Activated naive CD8-positive, alpha-beta T cell treated with anti-CD3 and anti-CD28 coated beads, Interleukin-2, amount 50 U/mL, for 16 hours (primary cell): ENCODE measurements at regions not wholly inside any gene's neighbourhood (a gene's known extent, or its start where the extent isn't known, plus 50 kb on each side); places are given as distances from the start of the nearest gene placed in this dataset.
"Not testable (repeated sequence)": the region's sequence is repeated elsewhere in the genome, so short reads cannot be mapped to it uniquely, and the experiment has no call there.

Source experiments
- DNase-seq: peaks from one replicate; pipeline ENCODE4 v3.0.0-alpha.2; 2020; ENCODE audit warnings: low read depth, low spot score

GRCh38 chr3:72181251-72181650, 396.3 kb upstream of the PROK2 start:
- no peak for DNase-seq

GRCh38 chr3:72180405-72180804, 395.5 kb upstream of the PROK2 start:
- no peak for DNase-seq

DNA sequence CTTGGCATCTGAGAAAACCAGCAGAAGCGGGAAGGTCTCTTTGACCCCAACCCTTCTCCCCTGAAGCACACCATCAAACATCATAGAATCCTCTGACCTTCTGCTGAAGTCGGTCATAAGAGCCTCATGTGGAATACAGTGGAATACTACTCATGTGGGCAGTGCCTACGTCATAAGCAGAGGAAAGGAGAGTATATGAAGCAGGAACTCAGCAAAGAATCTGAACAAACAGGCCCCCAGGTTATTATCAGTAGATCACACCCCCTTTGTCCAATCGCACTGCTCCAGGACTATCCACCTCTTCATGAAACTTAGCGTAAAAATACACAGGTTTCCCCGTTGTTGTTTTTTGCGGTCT, 394.1 kb upstream of the PROK2 start:
- DNase-seq: no peak

DNA sequence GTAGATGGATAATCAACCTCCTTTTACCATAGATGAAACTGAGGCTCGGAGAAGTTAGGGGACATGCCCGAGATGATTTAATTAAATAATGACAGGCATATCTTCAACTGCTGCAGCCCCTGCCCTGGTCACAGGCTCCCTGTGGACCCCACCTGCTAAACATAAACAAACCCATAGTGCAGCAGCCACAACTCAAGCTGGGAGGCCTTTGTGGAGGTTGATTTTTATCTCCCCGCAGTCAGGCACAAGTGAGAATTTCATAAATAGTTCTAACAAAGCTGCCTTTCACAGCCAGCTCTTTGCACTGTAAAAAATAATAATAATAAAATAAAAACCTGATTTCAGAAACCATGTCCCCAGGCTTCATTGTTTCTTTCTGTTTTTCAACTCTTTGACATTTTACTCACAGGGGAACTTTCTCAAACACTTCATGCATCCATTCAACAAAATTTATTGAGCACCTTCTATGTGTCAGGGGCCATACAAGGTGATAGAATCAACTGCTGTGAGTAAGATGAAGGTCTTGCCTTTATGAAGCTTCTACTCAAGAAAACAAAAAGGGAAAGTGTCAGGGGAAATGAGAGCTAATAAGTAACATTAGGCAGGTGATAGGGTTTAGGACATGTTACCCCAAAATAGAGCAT, 393.6 kb upstream of the PROK2 start:
- no peak for DNase-seq

DNA sequence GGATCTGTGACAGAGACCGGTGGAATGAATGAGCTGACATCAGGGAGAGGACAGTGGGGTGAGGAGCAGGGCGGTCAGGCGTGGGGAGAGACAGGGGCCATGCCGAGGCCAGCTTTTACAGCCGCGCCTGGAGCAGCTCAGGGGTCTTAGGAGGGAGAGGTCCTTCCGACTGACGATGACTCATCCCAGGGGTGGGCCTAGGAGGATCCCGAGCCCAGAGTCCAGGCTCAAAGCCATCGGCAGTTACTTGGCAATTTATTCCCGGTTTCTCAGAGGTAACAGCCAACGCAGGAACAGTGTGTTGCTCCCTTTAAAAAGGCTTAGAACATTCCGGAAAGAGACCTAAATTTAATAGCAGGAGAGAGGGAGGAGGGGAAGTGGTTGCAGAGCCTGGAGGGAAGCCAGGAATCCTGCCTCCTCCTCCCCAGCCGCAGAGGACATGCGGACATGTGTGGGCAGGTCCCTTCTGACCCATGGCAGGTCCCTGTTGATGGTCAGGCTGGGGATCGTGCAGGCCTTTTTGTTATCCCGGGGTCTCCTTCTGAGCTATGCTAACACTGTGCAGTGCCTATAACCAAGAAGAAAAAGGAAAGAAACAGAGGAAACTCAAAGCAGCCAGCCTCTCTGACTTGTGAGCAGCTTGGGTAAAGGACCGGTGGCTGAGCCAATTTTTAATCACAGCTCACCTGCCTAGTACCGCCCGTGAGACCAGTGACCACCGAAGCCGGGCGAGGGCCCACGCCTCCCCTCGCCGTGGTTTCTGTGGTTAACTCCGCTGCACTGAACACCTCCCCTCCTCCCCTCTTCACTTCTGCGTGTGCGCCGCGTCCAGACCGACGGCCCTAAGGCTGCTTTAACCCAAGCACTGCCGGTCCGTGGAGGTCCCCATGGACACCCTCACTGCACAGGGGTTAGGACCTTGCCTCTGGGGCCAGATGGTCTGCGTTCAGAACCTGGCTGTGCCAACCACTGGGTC, 392.4 kb upstream of the PROK2 start:
- DNase-seq: no peak

DNA sequence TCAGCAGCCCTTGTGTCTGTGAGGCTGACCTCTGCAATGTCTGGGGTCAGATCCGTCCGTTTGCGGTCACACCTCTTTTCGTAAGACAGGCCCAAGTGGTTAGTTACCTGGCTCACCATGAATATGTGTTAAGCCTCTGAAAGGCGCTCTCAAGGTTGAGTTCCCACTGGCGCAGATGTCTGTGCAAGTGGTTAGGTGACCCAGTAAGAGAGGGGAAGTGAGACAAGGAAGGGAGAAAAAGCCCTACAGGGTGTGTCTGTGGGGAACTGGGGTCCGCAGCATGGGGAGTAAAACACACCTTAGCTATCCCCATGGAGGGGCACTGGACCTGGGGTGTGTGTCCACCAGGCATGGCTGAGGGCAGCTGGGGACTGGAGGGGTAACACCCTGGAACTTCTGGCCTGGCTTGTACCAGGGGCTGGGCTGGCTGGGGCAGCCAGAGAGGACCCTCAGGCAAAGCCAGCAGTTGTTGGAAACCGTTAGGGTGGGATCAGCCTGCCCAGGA, 391.6 kb upstream of the PROK2 start:
- DNase-seq: no peak

- no peak for DNase-seq
Measured at GRCh38 chr3:72175296-72175858, 390.4 kb upstream of the PROK2 start.

- no peak for DNase-seq
Measured at GRCh38 chr3:72174890-72175289, 389.9 kb upstream of the PROK2 start.

- DNase-seq: no peak
Measured at GRCh38 chr3:72174040-72174439, 389.1 kb upstream of the PROK2 start.

DNA sequence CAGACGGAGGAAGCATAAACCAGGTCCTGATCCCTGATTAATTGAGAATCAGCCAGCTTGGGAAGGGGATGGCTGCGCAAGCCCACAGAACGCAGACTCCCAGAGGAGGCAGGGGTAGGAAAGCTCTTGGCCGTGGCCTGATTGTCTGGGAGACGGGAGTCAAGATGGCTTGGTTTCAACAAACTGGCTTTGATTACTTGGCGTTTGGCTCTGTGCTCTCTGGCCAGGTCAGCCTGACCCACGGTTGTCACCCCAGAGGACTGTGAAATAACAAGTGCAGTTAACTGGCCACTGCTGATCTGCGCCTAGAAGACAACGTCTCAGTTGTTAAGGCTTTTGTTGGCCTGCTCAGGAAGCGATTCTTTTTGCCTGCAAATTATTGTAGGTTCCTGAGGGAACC, 387.0 kb upstream of the PROK2 start:
- no peak for DNase-seq

GRCh38 chr3:72171463-72171881, 386.5 kb upstream of the PROK2 start:
- DNase-seq: no peak

DNA sequence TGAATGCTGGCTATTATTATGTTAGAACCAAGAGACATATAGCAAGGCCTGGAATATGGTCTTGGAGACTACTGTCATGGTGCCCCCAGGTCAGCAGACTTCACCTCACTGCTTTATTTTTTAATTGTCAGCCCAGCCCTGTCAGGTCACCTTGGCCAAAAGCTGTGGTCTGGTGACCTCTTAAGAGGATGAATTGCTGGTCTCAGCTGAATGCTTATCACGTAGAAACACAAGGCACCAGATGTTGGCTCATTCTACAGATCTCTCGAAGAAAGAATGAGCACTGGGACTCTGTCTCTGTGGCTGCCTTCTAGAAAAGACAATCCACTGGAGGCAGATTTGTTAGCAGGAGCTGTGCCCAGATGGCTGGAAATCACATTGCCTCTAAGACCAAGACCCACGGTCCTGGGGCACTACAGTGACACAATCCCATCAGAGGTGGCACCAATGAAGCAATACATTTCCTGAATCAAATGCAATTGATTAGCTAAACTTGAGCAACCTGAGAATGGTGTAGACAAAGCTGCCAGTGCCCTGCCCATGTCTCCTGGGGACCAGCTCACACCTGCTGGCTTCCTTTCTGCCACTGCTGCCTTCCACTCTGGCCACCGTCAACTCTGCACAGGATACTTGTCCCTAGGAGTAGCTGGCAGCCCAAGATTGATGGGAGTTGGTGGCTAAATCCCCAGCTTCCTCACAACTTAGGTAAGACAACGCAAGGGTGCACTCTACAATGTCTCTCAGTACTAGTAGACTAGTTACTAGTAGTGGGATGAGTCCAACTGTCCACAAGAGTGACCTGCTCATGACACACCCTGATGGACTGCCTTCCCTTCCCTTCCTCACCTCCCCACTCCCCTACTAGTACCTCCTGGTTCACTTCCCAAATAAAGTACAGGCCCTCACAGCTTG, 384.9 kb upstream of the PROK2 start:
- DNase-seq: no peak

DNA sequence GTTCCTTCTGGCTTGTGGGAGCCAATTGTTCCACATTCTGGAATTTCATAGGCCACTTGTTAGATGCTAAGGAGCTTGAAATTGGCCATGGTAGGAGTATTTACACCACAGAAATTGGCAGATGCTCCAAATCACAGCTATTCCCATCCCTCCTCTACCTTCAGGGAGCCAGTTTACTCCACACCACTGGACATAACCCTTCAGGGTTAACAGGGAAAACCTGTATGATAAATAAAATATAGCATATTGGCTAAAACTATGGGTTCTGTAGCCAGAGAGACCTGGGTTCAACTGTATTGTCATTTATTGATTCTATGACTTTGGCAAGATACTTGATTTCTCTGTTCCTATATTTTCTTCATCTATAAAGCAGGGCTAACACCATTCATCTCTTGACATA, 384.2 kb upstream of the PROK2 start:
- DNase-seq: no peak

DNA sequence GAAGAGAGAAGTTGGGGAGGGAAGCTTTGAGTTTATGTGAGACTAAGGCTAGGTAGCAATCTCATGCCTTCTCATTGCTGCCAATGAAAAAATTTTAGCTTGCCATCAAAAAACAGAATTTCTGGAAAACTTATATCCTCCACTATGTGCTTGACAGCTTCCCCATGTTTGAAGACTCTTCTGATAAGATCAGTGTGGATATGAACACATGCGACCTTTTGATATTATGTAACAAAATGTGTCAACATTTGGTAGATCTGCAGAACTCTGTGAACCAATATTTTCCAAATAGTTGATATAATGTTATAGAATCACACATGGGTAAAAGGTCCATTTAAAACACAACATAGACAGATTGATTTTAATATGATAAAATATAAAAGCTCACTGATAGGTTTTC, 380.9 kb upstream of the PROK2 start:
- no peak for DNase-seq

GRCh38 chr3:72165317-72165716, 380.4 kb upstream of the PROK2 start:
- no peak for DNase-seq

DNA sequence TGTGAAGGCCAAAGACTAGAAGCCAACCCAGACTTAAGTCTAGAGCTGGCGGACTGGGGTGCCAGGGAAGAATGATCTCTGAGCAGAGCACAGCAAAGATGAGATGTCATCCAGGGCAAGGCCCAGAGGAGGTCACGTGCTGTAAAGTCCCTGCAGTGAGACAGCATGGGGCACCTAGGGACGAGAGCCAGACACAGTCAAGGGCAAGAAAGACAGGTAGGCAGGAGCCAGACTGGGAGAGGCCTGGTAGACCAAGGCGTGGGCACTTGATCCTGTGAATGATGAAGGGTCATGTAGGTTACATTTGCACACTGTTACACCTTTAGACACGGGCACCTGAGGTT, 379.7 kb upstream of the PROK2 start:
- DNase-seq: no peak

DNA sequence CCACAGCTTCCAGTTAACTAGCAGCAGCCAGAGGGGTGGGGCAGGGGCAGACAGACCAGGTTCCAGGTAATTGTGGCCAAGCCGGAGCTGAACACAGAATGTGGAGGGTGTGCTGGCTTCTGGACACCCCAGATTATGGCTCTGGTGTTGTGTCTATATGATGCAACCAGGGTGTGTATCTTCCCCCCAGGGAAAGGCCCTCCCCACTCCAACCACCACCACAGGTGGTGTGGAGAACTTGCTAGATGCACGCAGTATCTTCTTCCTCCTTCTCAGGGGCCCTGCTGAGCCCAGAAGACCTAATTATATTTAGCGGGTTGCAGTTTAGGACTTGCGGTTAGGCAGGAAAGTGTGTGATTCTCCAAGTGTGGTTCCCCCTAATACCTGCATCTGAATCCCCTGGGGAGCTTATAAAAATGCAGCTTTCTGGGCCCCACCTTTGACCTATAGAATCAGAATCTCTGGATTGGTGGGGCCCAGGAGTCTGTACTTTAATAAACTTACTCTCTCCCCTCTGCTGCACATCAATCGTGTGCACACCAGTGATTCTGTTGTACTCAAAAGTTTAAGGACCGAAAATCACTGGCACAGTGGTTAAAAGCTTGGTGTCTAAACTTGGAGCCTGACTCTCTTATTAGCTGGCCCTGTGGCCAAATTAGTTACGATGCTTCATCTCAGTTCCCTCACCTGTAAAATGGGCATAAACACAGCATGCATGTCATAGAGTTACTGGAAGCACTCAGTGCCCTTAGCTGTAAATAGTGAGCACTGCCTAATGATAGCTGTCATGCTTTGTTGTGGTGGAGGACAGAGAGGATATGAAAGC, 379.1 kb upstream of the PROK2 start:
- no peak for DNase-seq

- DNase-seq: no peak
Measured at GRCh38 chr3:72162649-72163184, 377.8 kb upstream of the PROK2 start.

DNA sequence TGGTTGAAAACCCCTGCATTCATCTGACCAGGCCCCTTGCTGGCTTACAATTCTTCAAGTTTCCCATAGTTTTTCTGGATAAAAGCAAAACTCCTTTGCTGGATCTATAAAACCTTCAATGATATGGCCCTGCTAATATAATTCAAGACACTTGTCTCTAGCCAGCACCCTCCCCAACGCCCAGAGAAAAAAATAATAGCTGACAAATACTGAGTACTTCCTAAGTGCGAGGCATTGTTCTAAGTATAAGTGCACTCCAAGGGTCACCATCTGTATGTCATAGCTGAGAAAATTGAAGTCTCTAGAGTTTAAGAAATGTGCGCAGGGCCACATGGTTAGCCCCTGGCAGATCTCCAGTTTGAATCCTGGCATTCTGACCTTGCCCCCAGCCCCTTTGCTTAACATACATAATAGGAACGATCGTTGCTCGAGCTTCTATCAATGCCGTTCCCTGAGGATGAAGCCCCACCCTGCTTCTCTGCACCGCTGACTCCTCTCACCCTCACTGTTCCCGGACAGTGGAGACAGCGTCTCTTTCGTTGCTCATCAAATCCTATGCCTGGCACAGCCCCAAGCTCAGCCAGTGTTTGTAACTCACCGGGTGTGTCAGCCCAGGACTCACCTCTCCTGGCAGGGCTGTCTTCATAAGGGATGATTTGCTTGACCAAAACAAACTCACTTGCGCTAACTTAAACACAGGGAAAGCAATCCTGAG, 377.1 kb upstream of the PROK2 start:
- no peak for DNase-seq

GRCh38 chr3:72161285-72161684, 376.3 kb upstream of the PROK2 start:
- not testable (repeated sequence) for DNase-seq
